Neural crest cell (in vitro differentiated cells): ENCODE measurements at regions not wholly inside any gene's neighbourhood (a gene's known extent, or its start where the extent isn't known, plus 50 kb on each side); places are given as distances from the start of the nearest gene placed in this dataset.

Source experiments
- DNase-seq: peaks from one replicate; pipeline ENCODE4 v3.0.0; 2021; ENCODE audit warnings: low read depth, mixed read lengths, low spot score
- H3K27ac Mint-ChIP-seq: one replicate; pipeline ENCODE4 v1.8.0; 2021; ENCODE audit warnings: mild to moderate bottlenecking, mixed read lengths; ENCODE audit not compliant: unreplicated experiment
- H3K27me3 Mint-ChIP-seq: 2 replicates; pipeline ENCODE4 v1.8.0; 2021; ENCODE audit warnings: low read depth, mild to moderate bottlenecking, mixed read lengths
- H3K36me3 Mint-ChIP-seq: 2 replicates; pipeline ENCODE4 v1.8.0; 2021; ENCODE audit warnings: low read depth, mild to moderate bottlenecking, mixed read lengths
- H3K4me1 Mint-ChIP-seq: 2 replicates; pipeline ENCODE4 v1.8.0; 2021; ENCODE audit warnings: mixed read lengths
- H3K4me3 Mint-ChIP-seq: one replicate; pipeline ENCODE4 v1.8.0; 2021; ENCODE audit warnings: mild to moderate bottlenecking, mixed read lengths
- H3K9me3 Mint-ChIP-seq: 2 replicates; pipeline ENCODE4 v1.8.0; 2021; ENCODE audit warnings: mixed read lengths
- TF ChIP-seq, protein P1 (sequence below): fragments of 200-600 bp; sonication (generic); conservative IDR thresholded peaks from 2 replicates; pipeline ENCODE4 v1.5.0; 2021; ENCODE audit warnings: antibody characterized with exemption, mild to moderate bottlenecking

DNA sequence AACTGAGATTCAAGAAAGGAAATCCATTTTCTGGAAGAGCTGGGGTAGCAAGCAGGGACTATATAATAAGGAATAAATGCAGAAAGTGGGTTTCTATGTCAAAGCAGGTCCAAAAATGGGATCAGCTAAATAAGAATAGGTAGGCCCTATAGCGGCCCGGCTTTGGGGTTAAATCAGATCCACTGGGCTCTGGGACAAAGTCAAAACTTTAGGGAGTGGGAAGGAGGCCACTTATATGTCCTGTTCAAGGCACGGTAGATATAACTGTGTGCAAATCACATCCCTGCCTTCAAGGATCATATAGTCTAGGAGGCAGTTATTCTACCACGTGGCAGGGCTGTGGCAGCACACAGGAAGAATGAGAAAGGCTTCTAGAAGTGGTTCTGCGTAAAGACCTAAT, 191.4 kb upstream of the CDYL start:
- no peaks in the 10 kb centered on the region for H3K27me3 Mint-ChIP-seq
- no peak for DNase-seq
- H3K36me3 Mint-ChIP-seq = no peaks in the 10 kb centered on the region
- TF ChIP-seq, protein P1, sequence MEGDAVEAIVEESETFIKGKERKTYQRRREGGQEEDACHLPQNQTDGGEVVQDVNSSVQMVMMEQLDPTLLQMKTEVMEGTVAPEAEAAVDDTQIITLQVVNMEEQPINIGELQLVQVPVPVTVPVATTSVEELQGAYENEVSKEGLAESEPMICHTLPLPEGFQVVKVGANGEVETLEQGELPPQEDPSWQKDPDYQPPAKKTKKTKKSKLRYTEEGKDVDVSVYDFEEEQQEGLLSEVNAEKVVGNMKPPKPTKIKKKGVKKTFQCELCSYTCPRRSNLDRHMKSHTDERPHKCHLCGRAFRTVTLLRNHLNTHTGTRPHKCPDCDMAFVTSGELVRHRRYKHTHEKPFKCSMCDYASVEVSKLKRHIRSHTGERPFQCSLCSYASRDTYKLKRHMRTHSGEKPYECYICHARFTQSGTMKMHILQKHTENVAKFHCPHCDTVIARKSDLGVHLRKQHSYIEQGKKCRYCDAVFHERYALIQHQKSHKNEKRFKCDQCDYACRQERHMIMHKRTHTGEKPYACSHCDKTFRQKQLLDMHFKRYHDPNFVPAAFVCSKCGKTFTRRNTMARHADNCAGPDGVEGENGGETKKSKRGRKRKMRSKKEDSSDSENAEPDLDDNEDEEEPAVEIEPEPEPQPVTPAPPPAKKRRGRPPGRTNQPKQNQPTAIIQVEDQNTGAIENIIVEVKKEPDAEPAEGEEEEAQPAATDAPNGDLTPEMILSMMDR = no peak
- H3K4me3 Mint-ChIP-seq = no peak overlapping the region
- H3K4me1 Mint-ChIP-seq = peaks cover 25% of the 10 kb centered on the region
- peaks cover 17% of the 10 kb centered on the region for H3K9me3 Mint-ChIP-seq
- no peak overlapping the region for H3K27ac Mint-ChIP-seq

DNA sequence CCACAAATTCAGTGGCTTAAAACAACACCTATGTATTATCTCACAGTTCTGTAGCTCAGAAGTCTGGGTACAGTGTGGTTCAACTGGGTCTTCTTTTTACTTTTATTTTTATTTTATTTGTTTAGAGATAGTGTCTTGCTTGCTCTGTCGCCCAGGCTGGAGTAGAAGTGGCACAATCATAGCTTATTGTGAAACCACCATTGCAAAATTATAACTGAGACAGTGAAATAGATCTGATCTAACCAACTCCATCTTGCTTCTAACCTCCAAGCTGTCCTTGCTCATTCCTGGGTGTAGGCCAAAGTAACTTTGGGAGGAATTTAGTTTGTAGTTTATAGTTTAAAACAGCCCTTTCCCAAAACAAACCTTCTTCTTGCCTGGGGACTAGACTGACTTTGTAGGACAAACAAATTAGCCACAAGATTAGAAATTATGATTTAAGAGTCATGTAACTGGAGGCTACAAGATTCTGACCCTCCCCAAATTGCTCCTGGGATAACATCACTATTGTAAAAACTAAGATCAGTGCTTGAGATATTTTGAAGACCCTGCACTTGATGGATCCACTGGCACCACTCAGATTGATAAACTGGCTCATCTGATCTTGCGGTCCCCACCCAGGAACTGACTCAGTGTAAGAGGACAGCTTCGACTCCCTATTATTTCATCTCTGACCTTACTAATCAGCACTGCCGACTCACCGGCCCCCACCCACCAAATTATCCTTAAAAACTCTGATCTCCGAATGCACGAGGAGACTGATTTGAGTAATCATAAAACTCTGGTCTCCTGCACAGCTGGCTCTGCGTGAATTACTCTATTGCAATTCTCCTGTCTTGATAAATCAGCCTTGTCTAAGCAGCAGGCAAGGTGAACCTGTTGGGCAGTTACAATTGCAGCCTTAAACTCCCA, 193.4 kb upstream of the CDYL start:
- no peaks in the 10 kb centered on the region for H3K36me3 Mint-ChIP-seq
- DNase-seq = no peak
- H3K27me3 Mint-ChIP-seq = no peaks in the 10 kb centered on the region
- H3K4me3 Mint-ChIP-seq = no peak overlapping the region
- peaks cover 14% of the 10 kb centered on the region for H3K9me3 Mint-ChIP-seq
- TF ChIP-seq, protein P1 = no peak
- H3K27ac Mint-ChIP-seq = peak overlapping the region; percentile 70
- peaks cover 25% of the 10 kb centered on the region for H3K4me1 Mint-ChIP-seq

DNA sequence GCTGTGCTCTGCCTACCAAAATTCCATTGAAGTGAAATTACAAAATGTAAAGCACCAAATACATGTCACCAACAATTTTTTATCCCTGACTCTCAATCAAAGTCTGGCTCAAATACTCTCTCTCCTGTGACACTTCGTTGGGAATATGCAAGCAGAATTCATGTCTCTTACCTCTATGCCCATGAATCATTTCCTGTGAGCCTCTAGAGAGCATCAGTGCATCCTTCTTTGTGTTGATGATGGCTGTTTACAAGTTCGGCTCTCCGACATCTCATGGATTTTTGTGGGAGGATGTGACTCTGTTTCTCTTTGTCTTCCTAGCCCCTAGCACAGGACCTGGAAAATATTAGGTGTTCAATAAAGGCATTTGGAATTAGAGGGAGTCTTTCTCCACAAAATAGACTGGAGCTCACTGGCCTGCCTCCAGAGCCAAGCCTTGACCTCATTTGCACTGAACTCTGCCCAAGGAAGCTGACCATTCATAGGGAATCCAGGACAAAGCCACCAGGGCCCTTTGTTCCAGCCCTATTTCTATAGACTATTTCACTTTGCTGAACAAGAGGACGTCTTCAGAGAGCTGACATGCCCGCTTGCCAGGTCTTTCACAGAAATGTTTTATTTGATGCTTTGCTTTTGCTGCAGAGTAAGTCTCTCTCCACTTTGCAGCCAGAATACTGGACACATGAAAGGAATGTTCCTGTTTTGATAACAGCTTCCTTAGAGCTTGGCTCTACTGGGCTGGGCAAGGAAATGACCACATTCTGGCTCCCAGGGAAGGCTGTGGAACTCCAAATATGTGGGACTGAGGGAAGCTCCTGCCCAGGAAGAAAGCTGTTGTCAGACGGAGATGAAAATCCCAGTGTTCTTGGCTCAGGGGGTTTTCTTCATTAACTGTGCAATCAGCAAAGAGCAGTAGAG, 194.5 kb upstream of the CDYL start:
- TF ChIP-seq, protein P1 = no peak
- no peaks in the 10 kb centered on the region for H3K27me3 Mint-ChIP-seq
- DNase-seq = no peak
- H3K4me1 Mint-ChIP-seq = peaks cover 25% of the 10 kb centered on the region
- H3K36me3 Mint-ChIP-seq = no peaks in the 10 kb centered on the region
- peaks cover 14% of the 10 kb centered on the region for H3K9me3 Mint-ChIP-seq
- H3K27ac Mint-ChIP-seq = peak overlapping the region; percentile 24
- no peak overlapping the region for H3K4me3 Mint-ChIP-seq

DNA sequence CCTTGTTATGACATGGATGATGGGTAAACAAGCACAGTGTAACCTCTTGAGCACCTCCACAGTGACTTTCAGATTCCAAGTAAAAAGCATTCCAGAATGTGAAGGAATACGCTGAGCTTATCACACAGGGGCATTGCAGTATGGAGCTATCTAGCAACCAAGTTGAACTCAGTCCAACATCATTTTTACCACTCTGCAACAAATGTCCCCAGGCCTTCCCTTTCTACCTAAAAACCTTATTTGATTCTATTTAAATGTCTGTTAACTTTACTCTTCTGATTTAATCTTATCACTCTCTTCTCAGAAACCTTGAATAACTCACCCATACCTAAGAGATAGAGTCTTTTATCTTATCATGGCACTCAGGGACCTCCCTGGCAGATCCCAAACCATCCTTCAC, 195.8 kb upstream of the CDYL start:
- Mint-ChIP-seq H3K4me3 (no peak overlapping the region), H3K9me3 (peaks cover 10% of the 10 kb centered on the region), H3K4me1 (peaks cover 16% of the 10 kb centered on the region), H3K27ac (no peak overlapping the region), H3K27me3 (no peaks in the 10 kb centered on the region), H3K36me3 (no peaks in the 10 kb centered on the region)
- TF ChIP-seq, protein P1 = no peak
- no peak for DNase-seq

DNA sequence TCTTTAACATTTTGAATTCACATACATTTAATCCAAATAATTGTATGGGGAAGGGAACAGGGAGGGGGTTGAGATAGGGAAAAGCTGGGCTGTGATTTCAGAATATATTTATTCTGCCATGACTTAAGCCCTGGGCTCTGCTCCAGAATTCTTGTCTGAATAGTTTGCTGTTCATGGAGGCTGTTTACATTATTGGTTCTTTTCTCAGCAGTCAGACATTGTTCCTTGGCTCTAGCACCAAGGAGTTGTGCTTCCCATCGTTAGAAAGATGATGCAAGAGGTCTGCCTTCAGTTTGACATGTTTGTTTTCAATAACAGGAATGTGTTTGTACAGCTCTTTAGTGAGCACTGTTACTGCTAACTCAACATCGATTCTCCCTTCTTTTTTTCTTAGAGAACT, 198.8 kb upstream of the CDYL start:
- Mint-ChIP-seq H3K9me3 (peaks cover 7% of the 10 kb centered on the region), H3K36me3 (peaks cover 3% of the 10 kb centered on the region)

More for the DNA sequence above, 198.8 kb upstream of the CDYL start:
- no peak for DNase-seq
- Mint-ChIP-seq H3K27me3 (no peaks in the 10 kb centered on the region), H3K4me1 (peaks cover 10% of the 10 kb centered on the region), H3K4me3 (no peak overlapping the region), H3K27ac (no peak overlapping the region)
- TF ChIP-seq, protein P1 = no peak
